ENCODE measurements at regions not wholly inside any gene's neighbourhood (a gene's known extent, or its start where the extent isn't known, plus 50 kb on each side); places are given as distances from the start of the nearest gene placed in this dataset.
A peak's percentile ranks its signal among the peaks of the same experiment; 100 is the strongest.

GRCh38 chr12:41684997-41685396, 459.7 kb downstream of the GXYLT1 start:
- ATAC-seq (ENCODE audit: low FRiP score in 2 of 2): no peak
- Histone ChIP-seq H3K4me1 (no peaks in the 10 kb centered on the region), H3K27ac (no peak overlapping the region), H3K27me3 (no peaks in the 10 kb centered on the region), H3K9me3 (no peaks in the 10 kb centered on the region), H3K4me3 (no peak overlapping the region), H3K36me3 (no peaks in the 10 kb centered on the region)
- TF ChIP-seq CTCF (IDR thresholded peaks at IDR 0.05) (peak in 4 of 6 experiments; percentile 37 to 66 (median 38)), POLR2A (IDR thresholded peaks at IDR 0.05) (no peak)
- no peak for DNase-seq

GRCh38 chr12:41683513-41684240, 461.0 kb downstream of the GXYLT1 start:
- Histone ChIP-seq H3K27me3 (no peaks in the 10 kb centered on the region), H3K4me1 (no peaks in the 10 kb centered on the region), H3K4me3 (no peak overlapping the region), H3K9me3 (no peaks in the 10 kb centered on the region), H3K27ac (no peak overlapping the region), H3K36me3 (no peaks in the 10 kb centered on the region)
- WGBS, 2 donors: 55 to 67% methylated on average over 4 of the region's 4 CpGs
- DNase-seq: no peak
- ATAC-seq (ENCODE audit: low FRiP score in 2 of 2): no peak
- TF ChIP-seq EP300 (IDR thresholded peaks at IDR 0.05): no peak
- no peak for TF ChIP-seq CTCF (IDR thresholded peaks at IDR 0.05)
- no peak for TF ChIP-seq POLR2A (IDR thresholded peaks at IDR 0.05)
- TF ChIP-seq POLR2AphosphoS5 (IDR thresholded peaks at IDR 0.05): no peak

- no peak overlapping the region for H3K4me3 ChIP-seq
- TF ChIP-seq POLR2A (IDR thresholded peaks at IDR 0.05) (no peak), EP300 (IDR thresholded peaks at IDR 0.05) (no peak), POLR2AphosphoS5 (IDR thresholded peaks at IDR 0.05) (no peak), CTCF (IDR thresholded peaks at IDR 0.05) (no peak)
- DNase-seq: no peak
- H3K27me3 ChIP-seq: no peaks in the 10 kb centered on the region
- ATAC-seq (ENCODE audit: low FRiP score in 2 of 2): no peak
- H3K4me1 ChIP-seq: no peaks in the 10 kb centered on the region
- no peaks in the 10 kb centered on the region for H3K36me3 ChIP-seq
- no peak overlapping the region for H3K27ac ChIP-seq
- WGBS, 2 donors: 87 to 96% methylated on average over 2 of the region's 2 CpGs
- no peaks in the 10 kb centered on the region for H3K9me3 ChIP-seq
These were observed 461.7 kb downstream of the GXYLT1 start for GRCh38 chr12:41683023-41683422.

- Histone ChIP-seq H3K9me3 (no peaks in the 10 kb centered on the region), H3K4me3 (no peak overlapping the region), H3K27ac (no peak overlapping the region), H3K36me3 (no peaks in the 10 kb centered on the region), H3K4me1 (no peaks in the 10 kb centered on the region), H3K27me3 (no peaks in the 10 kb centered on the region)
- no peak for TF ChIP-seq EP300 (IDR thresholded peaks at IDR 0.05)
- TF ChIP-seq POLR2A (IDR thresholded peaks at IDR 0.05): no peak
- no peak for TF ChIP-seq CTCF (IDR thresholded peaks at IDR 0.05)
- no peak for TF ChIP-seq POLR2AphosphoS5 (IDR thresholded peaks at IDR 0.05)
- ATAC-seq (ENCODE audit: low FRiP score in 2 of 2) (no peak), DNase-seq (no peak)
- WGBS, 2 donors: 74 to 84% methylated on average over 3 of the region's 3 CpGs
These were observed 462.8 kb downstream of the GXYLT1 start for GRCh38 chr12:41681898-41682297.

- H3K4me3 ChIP-seq: no peak overlapping the region
- H3K9me3 ChIP-seq: no peaks in the 10 kb centered on the region
- no peak for TF ChIP-seq CTCF (IDR thresholded peaks at IDR 0.05)
- TF ChIP-seq POLR2A (IDR thresholded peaks at IDR 0.05): no peak
- no peak for TF ChIP-seq POLR2AphosphoS5 (IDR thresholded peaks at IDR 0.05)
- TF ChIP-seq EP300 (IDR thresholded peaks at IDR 0.05): no peak
- ATAC-seq (ENCODE audit: low FRiP score in 2 of 2) (no peak), DNase-seq (no peak)
- H3K36me3 ChIP-seq: no peaks in the 10 kb centered on the region
- H3K27me3 ChIP-seq: no peaks in the 10 kb centered on the region
- 100% methylated on average over 1 of the region's 1 CpG for WGBS, 2 donors
- no peak overlapping the region for H3K27ac ChIP-seq
- no peaks in the 10 kb centered on the region for H3K4me1 ChIP-seq
These were observed 464.5 kb downstream of the GXYLT1 start for GRCh38 chr12:41680155-41680554.
